ENCODE measurements at regions not wholly inside any gene's neighbourhood (a gene's known extent, or its start where the extent isn't known, plus 50 kb on each side); places are given as distances from the start of the nearest gene placed in this dataset.

GRCh38 chr10:28975891-28976531 lies 298.7 kb downstream of the BAMBI start:
- TF ChIP-seq, protein P1, sequence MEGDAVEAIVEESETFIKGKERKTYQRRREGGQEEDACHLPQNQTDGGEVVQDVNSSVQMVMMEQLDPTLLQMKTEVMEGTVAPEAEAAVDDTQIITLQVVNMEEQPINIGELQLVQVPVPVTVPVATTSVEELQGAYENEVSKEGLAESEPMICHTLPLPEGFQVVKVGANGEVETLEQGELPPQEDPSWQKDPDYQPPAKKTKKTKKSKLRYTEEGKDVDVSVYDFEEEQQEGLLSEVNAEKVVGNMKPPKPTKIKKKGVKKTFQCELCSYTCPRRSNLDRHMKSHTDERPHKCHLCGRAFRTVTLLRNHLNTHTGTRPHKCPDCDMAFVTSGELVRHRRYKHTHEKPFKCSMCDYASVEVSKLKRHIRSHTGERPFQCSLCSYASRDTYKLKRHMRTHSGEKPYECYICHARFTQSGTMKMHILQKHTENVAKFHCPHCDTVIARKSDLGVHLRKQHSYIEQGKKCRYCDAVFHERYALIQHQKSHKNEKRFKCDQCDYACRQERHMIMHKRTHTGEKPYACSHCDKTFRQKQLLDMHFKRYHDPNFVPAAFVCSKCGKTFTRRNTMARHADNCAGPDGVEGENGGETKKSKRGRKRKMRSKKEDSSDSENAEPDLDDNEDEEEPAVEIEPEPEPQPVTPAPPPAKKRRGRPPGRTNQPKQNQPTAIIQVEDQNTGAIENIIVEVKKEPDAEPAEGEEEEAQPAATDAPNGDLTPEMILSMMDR (IDR thresholded peaks at IDR 0.05 in 2 of 3, conservative IDR thresholded peaks at IDR 0.05 in 1 of 3; ENCODE audit: borderline replicate concordance in 1 of 3, insufficient read depth in 1 of 3, low read depth in 2 of 3, low read length in 2 of 3): no peak
- TF ChIP-seq JUND (IDR thresholded peaks at IDR 0.05) (no peak), RAD21 (IDR thresholded peaks at IDR 0.05; ENCODE audit: low read depth) (no peak), EZH2 (IDR thresholded peaks at IDR 0.05) (no peak)
- TF ChIP-seq, protein P2, sequence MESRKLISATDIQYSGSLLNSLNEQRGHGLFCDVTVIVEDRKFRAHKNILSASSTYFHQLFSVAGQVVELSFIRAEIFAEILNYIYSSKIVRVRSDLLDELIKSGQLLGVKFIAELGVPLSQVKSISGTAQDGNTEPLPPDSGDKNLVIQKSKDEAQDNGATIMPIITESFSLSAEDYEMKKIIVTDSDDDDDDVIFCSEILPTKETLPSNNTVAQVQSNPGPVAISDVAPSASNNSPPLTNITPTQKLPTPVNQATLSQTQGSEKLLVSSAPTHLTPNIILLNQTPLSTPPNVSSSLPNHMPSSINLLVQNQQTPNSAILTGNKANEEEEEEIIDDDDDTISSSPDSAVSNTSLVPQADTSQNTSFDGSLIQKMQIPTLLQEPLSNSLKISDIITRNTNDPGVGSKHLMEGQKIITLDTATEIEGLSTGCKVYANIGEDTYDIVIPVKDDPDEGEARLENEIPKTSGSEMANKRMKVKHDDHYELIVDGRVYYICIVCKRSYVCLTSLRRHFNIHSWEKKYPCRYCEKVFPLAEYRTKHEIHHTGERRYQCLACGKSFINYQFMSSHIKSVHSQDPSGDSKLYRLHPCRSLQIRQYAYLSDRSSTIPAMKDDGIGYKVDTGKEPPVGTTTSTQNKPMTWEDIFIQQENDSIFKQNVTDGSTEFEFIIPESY (IDR thresholded peaks at IDR 0.05; ENCODE audit: extremely low read depth, insufficient replicate concordance, low read length): no peak

Data from HCT116 (cell line).